Stimulated activated CD4-positive, alpha-beta T cell treated with anti-CD3 and anti-CD28 coated beads, Interleukin-15, amount 100 ng/mL, for 24 hours (primary cell): ENCODE measurements at regions not wholly inside any gene's neighbourhood (a gene's known extent, or its start where the extent isn't known, plus 50 kb on each side); places are given as distances from the start of the nearest gene placed in this dataset.

Experiments
- DNase-seq: peaks from one replicate; pipeline ENCODE4 v3.0.0-alpha.2; 2020

GRCh38 chr1:54497338-54497737, 50.7 kb upstream of the ACOT11 start:
- DNase-seq: no peak

- DNase-seq: no peak
Observed at GRCh38 chr1:54495954-54496353, 52.1 kb upstream of the ACOT11 start.

GRCh38 chr1:54493608-54494007, 54.4 kb upstream of the ACOT11 start:
- no peak for DNase-seq

- DNase-seq: no peak
Observed at GRCh38 chr1:54490361-54491248, 57.4 kb upstream of the ACOT11 start.

GRCh38 chr1:54489627-54490250, 58.3 kb upstream of the ACOT11 start:
- DNase-seq: no peak

GRCh38 chr1:54488779-54489626, 59.0 kb upstream of the ACOT11 start:
- peak; percentile 72 for DNase-seq

GRCh38 chr1:54488065-54488750, 59.8 kb upstream of the ACOT11 start:
- DNase-seq: peak; percentile 83

- no peak for DNase-seq
Observed at GRCh38 chr1:54487571-54488050, 60.4 kb upstream of the ACOT11 start.

GRCh38 chr1:54486907-54487306, 61.1 kb upstream of the ACOT11 start:
- no peak for DNase-seq

- DNase-seq: no peak
Observed at GRCh38 chr1:54485416-54485815, 62.6 kb upstream of the ACOT11 start.

GRCh38 chr1:54483875-54484437, 64.1 kb upstream of the ACOT11 start:
- DNase-seq: no peak

- no peak for DNase-seq
Observed at GRCh38 chr1:54481201-54481884, 66.7 kb upstream of the ACOT11 start.

- no peak for DNase-seq
Observed at GRCh38 chr1:54480525-54480848, 67.5 kb upstream of the ACOT11 start.

- no peak for DNase-seq
Observed at GRCh38 chr1:54479841-54480524, 68.0 kb upstream of the ACOT11 start.

GRCh38 chr1:54479251-54479650, 68.8 kb upstream of the ACOT11 start:
- DNase-seq: no peak

GRCh38 chr1:54477153-54477561, 70.9 kb upstream of the ACOT11 start:
- no peak for DNase-seq

- DNase-seq: no peak
Observed at GRCh38 chr1:54476530-54477109, 70.4 kb upstream of the SSBP3 start.

- no peak for DNase-seq
Observed at GRCh38 chr1:54475946-54476516, 69.8 kb upstream of the SSBP3 start.

GRCh38 chr1:54475357-54475881, 69.2 kb upstream of the SSBP3 start:
- peak; percentile 57 for DNase-seq
